NCI-H1417 treated with DMSO at 0.1 percent for 48 hours (cell line): ENCODE measurements at regions not wholly inside any gene's neighbourhood (a gene's known extent, or its start where the extent isn't known, plus 50 kb on each side); places are given as distances from the start of the nearest gene placed in this dataset.
A peak's percentile ranks its signal among the peaks of the same experiment; 100 is the strongest.

Experiments
- DNase-seq: peaks from one replicate; lab custom pipeline; 2025; lab: John Stamatoyannopoulos, UW

- DNase-seq, result no peak
Observed at GRCh38 chr18:27473318-27473717, 288.2 kb upstream of the CHST9 start.

GRCh38 chr18:27467073-27467472 is 282.0 kb upstream of the CHST9 start:
- DNase-seq, result no peak

- DNase-seq, result no peak
Observed at GRCh38 chr18:27461957-27462356, 276.8 kb upstream of the CHST9 start.

GRCh38 chr18:27449104-27449503 is 264.0 kb upstream of the CHST9 start:
- DNase-seq, result no peak

- DNase-seq, result no peak
Observed at GRCh38 chr18:27447930-27448329, 262.8 kb upstream of the CHST9 start.

GRCh38 chr18:27447451-27447881 is 262.4 kb upstream of the CHST9 start:
- peak; percentile 49 for DNase-seq

- no peak for DNase-seq
Observed at GRCh38 chr18:27430595-27430994, 245.5 kb upstream of the CHST9 start.

GRCh38 chr18:27428716-27429475 is 243.8 kb upstream of the CHST9 start:
- no peak for DNase-seq

GRCh38 chr18:27428120-27428519 is 243.0 kb upstream of the CHST9 start:
- no peak for DNase-seq

- DNase-seq, result no peak
Observed at GRCh38 chr18:27423581-27423980, 238.5 kb upstream of the CHST9 start.

- DNase-seq, result no peak
Observed at GRCh38 chr18:27419646-27420045, 234.5 kb upstream of the CHST9 start.

- no peak for DNase-seq
Observed at GRCh38 chr18:27415495-27415894, 230.4 kb upstream of the CHST9 start.

GRCh38 chr18:27414682-27415081 is 229.6 kb upstream of the CHST9 start:
- DNase-seq, result no peak

GRCh38 chr18:27413495-27414401 is 228.6 kb upstream of the CHST9 start:
- no peak for DNase-seq

GRCh38 chr18:27412556-27412955 is 227.4 kb upstream of the CHST9 start:
- DNase-seq, result no peak

- no peak for DNase-seq
Observed at GRCh38 chr18:27411911-27412310, 226.8 kb upstream of the CHST9 start.

GRCh38 chr18:27411013-27411412 is 225.9 kb upstream of the CHST9 start:
- no peak for DNase-seq

GRCh38 chr18:27404855-27405254 is 219.7 kb upstream of the CHST9 start:
- DNase-seq, result no peak

- DNase-seq, result no peak
Observed at GRCh38 chr18:27400001-27400400, 214.9 kb upstream of the CHST9 start.

GRCh38 chr18:27395752-27396151 is 210.6 kb upstream of the CHST9 start:
- DNase-seq, result no peak

GRCh38 chr18:27394687-27395086 is 209.6 kb upstream of the CHST9 start:
- no peak for DNase-seq

GRCh38 chr18:27382567-27383216 is 197.6 kb upstream of the CHST9 start:
- DNase-seq, result no peak
